OCI-LY3 (cell line): ENCODE measurements at regions not wholly inside any gene's neighbourhood (a gene's known extent, or its start where the extent isn't known, plus 50 kb on each side); places are given as distances from the start of the nearest gene placed in this dataset.

Experiments
- EZH2phosphoT487 ChIP-seq: fragments of 200-600 bp; shearing (Covaris generic); IDR thresholded peaks from 2 replicates; pipeline ENCODE4 v1.6.1; 2018; ENCODE audit warnings: antibody characterized with exemption, mixed run types, low read depth
- TF ChIP-seq, protein P1 (sequence below): fragments of 200-600, 300-600 bp; sonication (generic); IDR thresholded peaks from 2 replicates; pipeline ENCODE4 v1.5.1; 2014; ENCODE audit warnings: antibody characterized with exemption, low read length, low read depth

- TF ChIP-seq, protein P1, sequence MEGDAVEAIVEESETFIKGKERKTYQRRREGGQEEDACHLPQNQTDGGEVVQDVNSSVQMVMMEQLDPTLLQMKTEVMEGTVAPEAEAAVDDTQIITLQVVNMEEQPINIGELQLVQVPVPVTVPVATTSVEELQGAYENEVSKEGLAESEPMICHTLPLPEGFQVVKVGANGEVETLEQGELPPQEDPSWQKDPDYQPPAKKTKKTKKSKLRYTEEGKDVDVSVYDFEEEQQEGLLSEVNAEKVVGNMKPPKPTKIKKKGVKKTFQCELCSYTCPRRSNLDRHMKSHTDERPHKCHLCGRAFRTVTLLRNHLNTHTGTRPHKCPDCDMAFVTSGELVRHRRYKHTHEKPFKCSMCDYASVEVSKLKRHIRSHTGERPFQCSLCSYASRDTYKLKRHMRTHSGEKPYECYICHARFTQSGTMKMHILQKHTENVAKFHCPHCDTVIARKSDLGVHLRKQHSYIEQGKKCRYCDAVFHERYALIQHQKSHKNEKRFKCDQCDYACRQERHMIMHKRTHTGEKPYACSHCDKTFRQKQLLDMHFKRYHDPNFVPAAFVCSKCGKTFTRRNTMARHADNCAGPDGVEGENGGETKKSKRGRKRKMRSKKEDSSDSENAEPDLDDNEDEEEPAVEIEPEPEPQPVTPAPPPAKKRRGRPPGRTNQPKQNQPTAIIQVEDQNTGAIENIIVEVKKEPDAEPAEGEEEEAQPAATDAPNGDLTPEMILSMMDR: no peak
- TF ChIP-seq EZH2phosphoT487: no peak
Observed at GRCh38 chr6:15171026-15171425, 74.8 kb upstream of the JARID2 start.
